ENCODE measurements at regions not wholly inside any gene's neighbourhood (a gene's known extent, or its start where the extent isn't known, plus 50 kb on each side); places are given as distances from the start of the nearest gene placed in this dataset.

DNA sequence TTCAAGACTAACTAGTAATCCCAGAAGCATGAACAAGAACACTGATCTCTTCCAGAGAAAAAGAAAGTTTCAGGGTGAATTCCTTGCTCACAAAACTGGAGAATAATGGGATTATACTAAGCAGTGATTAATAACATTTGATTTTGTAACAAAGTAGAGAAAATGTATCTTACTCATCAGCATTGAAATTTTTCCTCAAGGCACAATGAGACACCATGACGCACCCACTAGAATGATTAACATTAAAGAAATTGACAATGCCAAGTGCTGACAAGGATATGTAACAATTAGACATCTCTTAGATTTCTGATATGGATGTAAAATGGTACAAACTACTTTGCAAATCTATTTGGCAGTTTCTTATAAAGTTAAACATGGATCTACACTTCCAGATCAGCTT lies 101.1 kb upstream of the EPHA4 start:
- no peak overlapping the region for H3K27ac ChIP-seq
- no peak overlapping the region for H3K4me3 ChIP-seq

DNA sequence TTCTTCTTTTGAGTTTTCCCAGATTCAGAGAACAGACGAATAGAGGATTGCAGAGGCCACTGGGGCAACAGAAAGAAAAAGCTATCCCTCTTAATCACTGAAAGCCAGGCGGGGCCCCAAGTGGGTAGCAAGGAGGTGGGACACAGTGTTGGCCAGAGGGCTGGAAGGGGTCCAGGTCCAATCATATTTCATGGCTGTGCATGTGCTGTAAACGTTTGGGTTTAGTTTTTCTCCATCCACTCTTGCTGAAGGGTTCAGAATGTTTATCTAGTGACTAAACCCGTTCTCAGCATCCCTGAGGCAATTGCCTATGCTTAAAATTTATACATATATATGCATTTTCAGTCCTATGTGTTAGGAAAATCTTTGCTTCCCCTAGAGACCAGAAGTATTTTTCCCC lies 99.4 kb upstream of the EPHA4 start:
- Histone ChIP-seq H3K27ac (no peak overlapping the region), H3K4me3 (no peak overlapping the region)

DNA sequence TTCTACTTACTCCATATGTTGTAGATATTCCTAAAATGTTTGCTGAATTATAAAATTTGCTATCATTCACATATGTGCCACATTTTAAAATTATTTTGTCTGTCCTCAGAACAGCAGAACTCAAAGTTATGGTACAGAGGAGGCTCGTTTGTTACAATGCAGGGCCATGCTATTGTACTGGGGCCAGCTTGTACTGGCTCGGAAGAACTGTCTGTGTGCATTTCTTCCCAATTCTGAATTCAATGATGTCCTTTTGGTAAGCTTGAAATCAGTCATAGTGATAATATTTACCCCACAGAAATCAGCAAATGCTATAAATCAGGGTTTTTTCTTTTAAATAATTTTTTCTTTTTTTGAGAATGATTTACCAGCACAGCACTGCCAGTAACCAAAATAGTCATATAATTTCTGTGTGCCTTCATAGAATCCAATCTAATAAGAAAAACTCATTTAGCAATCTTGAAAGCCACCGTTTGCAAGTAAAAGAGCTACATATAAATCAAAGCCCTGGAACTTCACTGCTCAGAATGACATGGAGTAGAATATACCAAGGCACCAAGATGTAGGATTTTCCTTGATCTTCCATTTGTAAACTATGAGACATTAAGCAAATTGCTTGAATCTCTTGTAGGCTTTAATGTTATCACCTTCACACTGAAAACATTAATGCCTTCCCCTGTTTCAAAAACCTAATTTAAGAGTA lies 90.7 kb upstream of the EPHA4 start:
- no peak overlapping the region for H3K27ac ChIP-seq
- H3K4me3 ChIP-seq = no peak overlapping the region

DNA sequence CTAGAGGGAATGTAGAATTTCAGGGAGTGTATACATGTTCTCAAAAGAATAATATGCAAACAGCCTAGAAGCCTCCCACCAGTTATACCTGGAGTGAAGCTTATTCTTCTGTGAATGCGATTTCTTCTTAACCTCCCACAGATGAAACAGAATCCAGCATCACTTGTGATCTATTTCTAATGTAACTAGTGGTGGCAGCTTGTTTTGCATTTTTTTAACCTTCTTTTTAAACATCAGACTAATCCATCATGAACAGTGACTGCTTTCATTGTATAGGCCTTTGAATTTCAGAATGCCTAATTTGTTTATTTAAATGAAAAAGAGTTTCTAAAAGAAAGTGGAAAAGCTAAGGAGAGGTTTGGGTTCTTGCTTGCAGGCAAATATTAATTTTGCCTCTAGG lies 85.7 kb upstream of the EPHA4 start:
- Histone ChIP-seq H3K4me3 (no peak overlapping the region), H3K27ac (no peak overlapping the region)

DNA sequence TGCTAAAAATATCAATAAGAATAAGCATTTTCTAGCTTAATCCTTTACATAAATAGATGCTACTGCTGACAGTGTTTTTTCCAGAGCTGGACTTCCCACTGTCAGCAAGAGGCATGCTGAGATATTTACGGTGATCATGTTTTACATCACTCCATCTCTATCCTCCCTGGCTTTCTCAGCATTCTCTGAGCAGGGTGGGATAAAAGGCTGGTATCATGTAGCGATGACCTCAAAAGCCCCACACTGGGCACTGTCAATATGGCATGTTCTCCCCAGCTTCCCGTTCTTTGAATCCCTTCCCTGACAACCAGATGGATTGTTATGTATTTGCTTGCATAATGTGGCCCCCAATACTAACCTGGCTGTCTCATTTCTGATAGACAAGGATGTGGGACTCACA lies 83.2 kb upstream of the EPHA4 start:
- H3K27ac ChIP-seq = no peak overlapping the region
- no peak overlapping the region for H3K4me3 ChIP-seq

DNA sequence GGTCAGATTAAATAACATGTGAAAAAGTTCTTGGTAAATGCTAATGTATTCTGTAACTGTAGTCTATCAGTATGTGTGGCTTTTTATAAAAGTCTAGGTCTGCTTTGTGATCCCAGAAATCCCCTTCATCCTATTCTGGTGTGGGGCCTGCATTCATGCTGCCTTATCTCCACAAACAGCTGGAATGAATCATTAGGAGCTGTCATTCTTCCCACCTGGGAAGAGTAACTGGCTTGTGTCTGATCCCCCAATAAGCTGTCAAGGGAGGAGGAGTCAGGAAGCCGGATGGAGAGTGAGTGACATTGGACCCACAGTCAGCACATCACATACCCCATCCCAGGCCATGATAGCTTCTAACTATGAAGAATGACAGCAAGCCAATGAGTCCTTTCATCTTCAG lies 81.1 kb upstream of the EPHA4 start:
- no peak overlapping the region for H3K4me3 ChIP-seq
- H3K27ac ChIP-seq = no peak overlapping the region

DNA sequence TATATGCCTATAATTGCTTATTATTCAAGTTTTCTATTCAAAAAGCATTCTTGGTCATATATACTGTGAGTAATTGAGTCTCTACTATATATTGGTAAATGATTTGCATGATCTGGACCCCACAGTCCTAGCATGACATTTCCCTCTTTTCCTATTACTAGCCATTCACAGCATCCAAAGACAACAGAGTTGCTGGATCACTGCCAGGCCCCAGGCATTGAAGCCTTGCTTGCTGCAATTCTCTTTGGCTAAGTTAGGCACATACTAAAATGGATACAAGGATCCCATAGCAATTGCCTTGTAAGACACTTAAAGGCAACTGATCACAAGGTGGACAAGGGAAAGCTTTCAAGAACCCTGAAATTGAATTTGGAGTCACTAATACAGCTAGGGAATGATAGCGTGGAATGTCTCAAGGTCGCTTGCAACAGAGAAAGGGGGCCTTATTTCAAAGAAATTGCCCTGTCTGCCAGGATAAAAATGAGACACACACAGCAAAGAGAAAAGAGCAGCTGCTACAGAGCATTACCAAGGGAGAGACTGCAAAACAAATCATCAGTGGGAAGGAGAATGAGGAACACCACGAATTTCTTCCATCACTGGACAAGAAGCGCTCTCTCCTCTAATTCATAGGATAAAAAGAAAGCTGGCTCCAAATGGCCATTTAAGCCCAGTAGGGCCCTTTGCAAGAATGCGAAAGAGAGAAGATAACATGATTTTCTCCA lies 77.1 kb upstream of the EPHA4 start:
- Histone ChIP-seq H3K27ac (no peak overlapping the region), H3K4me3 (no peak overlapping the region)

DNA sequence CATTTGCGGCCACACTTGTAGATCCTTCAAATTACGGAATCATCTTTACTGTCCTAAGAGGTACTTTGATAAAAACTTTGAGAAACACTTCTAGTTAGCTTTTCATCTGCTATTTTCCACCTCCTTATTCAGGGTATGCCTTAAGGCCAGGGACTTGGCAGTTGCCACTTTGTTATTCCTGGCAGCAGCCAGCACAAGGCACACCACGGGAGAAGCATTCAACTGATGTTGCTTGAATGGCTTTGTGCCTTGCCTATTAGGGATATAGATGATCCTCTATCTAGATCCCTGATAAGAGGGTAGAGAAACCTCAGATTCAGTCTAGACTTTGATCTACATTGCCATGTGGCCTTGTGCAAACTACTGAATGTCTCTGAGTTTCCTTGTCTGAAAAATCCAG lies 70.3 kb upstream of the EPHA4 start:
- H3K27ac ChIP-seq = no peak overlapping the region

DNA sequence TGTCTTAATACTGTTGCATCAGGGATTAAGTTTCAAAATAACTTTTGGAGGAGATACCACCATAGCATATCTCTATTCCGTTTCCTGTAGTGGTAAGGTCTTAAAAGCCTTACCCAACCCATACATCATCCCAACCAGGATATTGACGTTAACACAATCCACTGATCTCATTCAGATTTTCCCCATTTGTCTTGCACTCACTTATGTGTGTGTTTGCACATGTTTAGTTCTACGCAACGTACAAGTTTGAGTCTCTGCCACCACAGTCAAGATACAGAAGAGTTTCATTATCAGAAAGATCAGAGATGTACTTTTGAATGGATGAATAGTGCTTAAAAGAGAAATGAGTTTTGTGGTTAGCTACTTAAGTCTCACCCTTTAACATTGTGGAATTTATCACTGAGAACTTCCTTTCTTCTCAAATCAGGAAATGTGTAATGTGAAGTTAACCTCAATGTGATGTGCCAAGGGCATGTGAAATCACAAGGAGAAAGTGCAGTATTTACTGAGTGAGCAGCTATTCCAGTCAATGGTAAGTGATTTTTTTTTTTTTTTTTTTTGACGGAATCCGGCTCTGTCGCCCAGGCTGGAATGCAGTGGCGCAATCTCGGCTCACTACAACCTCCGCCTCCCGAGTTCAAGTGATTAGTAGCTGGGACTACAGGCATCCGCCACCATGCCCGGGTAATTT lies 69.2 kb upstream of the EPHA4 start:
- Histone ChIP-seq H3K4me3 (no peak overlapping the region), H3K27ac (no peak overlapping the region)

More for the DNA sequence above, 70.3 kb upstream of the EPHA4 start:
- no peak overlapping the region for H3K4me3 ChIP-seq

DNA sequence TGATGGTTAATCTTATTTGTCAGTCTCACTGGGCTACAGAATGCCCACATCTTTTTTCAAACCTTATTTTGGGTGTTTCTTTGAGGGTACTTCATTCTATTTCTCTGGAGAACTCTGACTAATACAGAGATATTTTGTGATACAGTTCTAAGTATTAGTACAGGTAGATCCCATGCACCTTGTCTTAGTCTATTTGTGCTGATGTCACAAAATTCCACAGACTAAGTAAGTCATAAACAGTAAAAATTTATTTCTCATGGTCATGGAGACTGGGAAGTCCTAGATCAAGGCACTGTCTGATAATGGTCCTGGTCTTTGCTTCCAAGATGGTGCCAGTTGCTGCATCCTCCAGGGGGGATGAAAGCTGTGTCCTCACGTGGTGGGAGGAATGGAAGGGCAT lies 68.6 kb upstream of the EPHA4 start:
- no peak overlapping the region for H3K27ac ChIP-seq
- no peak overlapping the region for H3K4me3 ChIP-seq

DNA sequence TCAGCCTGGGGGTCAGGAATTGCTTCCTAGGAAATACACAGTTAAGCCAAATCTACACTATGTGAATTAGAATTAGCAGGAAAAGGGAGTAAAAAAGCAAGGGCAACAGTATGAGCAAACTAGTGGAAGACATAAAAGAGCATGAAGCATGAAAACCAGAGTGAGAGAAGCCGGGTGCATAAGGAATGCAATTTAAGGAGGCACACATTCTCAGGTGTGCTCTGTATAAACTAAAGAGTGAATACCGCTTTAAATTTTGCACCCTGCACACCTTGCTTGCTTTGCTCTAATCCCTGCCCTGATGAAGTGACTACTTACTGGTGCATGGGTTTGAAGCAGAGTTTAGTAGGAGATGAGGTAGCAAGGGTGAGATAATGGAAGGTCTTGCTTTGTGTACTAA lies 65.7 kb upstream of the EPHA4 start:
- Histone ChIP-seq H3K4me3 (no peak overlapping the region), H3K27ac (no peak overlapping the region)

DNA sequence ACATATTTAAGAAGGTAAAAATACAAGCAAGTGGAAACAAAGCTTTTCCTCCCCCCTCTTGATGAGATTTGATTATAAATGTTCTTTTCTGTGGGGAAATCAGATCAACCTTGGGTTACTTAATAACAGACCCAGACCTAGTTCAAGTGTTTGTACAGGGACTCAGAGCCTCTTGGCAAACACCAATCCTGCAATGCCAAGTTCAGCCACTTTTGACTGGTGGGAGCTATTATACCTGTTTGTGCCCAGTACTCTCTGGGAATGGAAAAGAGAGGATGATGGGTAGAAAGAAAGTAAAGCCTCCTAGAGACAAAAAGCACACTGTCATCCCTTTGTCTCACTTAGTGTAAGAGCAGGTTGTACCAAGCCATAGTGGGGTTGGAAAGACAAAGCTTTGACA lies 63.8 kb upstream of the EPHA4 start:
- Histone ChIP-seq H3K27ac (no peak overlapping the region), H3K4me3 (no peak overlapping the region)

DNA sequence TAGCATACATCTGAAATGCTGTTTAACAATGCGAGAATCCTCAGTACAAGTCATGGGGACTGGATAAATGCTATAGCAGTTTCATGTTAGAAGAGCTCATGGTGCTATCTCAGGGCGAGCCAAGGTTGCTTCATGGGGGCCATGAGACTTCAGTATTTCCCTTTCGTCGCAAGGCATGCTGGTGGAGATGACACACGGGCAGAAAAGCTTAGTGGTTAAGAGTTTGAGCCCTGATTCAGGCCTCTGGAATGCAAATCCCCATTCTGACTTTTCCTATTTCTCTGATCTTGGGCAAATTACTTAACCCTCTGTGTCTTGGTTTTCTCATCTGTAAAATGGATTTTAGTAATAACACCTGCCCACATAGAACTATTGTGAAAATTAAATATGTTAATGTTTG lies 57.4 kb upstream of the EPHA4 start:
- Histone ChIP-seq H3K27ac (no peak overlapping the region), H3K4me3 (no peak overlapping the region)

DNA sequence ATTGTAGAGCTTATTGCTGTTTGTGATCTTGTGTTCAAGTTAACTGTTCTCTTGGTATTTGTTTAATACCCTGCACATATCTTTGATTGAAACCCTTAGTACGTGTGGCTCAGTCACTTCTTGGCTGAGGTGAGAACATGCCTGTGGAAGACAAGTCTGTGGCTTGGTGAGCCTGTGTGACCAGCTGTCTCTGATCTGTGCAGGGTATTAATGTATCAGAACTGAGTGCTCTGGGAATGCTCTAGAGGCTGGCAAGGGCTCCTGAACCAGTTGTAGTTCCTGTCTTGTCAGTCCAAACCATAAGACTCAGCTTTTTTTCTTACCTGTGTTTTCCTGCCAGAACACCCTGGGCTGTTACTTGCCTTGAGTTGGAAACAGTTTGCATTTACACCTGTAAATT lies 52.4 kb upstream of the EPHA4 start:
- no peak overlapping the region for H3K4me3 ChIP-seq

More for the DNA sequence above, 52.4 kb upstream of the EPHA4 start:
- no peak overlapping the region for H3K27ac ChIP-seq
